ENCODE measurements at regions not wholly inside any gene's neighbourhood (a gene's known extent, or its start where the extent isn't known, plus 50 kb on each side); places are given as distances from the start of the nearest gene placed in this dataset.

GRCh38 chr9:117516676-117517632 lies 102.1 kb upstream of the ASTN2 start:
- no peaks in the 10 kb centered on the region for H3K4me1 ChIP-seq (ENCODE audit: control insufficient read depth in 1 of 2, insufficient read depth in 2 of 2, low read length in 2 of 2)
- H3K27me3 ChIP-seq (ENCODE audit: low read depth, low read length) = no peaks in the 10 kb centered on the region
- H3K36me3 ChIP-seq (ENCODE audit: control insufficient read depth in 1 of 2, insufficient read depth in 2 of 2, low read length in 2 of 2) = no peaks in the 10 kb centered on the region
- no peak overlapping the region for H3K4me3 ChIP-seq (ENCODE audit: low read depth in 1 of 2, low read length in 2 of 2)
- no peak overlapping the region for H3K27ac ChIP-seq (ENCODE audit: low read length)
- H3K9me3 ChIP-seq (ENCODE audit: control insufficient read depth in 1 of 2, low read length in 2 of 2) = no peaks in the 10 kb centered on the region

DNA sequence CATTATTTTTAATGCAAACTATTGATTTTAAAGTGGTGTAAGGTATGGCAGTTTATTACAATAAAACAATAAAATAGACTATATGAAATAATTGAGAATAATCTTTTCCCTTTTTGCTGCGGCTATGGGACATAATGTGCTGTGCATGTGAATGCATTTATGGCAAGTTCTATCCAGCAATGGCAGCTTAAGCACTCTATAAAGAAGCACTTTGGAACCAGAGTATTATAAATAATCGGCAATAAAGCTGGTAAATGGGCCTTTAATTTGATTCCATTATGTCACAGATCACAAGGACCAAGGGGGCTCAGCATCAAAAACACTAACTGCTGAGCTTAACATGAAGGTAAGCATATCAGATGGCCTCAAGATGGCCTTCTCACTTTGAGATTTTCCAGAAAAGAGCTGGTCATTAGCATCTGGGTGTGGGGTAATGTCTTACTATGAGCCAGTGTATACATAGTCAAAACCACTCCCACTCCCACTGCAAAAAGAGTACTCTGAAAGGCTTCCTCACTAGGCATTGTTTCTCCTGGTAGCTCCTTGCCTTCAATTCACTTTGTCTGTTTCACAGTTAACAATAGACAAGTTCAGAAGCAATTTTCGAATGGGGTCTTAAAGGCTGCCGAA lies 97.1 kb upstream of the ASTN2 start:
- Histone ChIP-seq H3K27me3 (ENCODE audit: low read depth, low read length) (no peaks in the 10 kb centered on the region), H3K36me3 (ENCODE audit: control insufficient read depth in 1 of 2, insufficient read depth in 2 of 2, low read length in 2 of 2) (no peaks in the 10 kb centered on the region), H3K27ac (ENCODE audit: low read length) (no peak overlapping the region), H3K4me1 (ENCODE audit: control insufficient read depth in 1 of 2, insufficient read depth in 2 of 2, low read length in 2 of 2) (no peaks in the 10 kb centered on the region), H3K4me3 (ENCODE audit: low read depth in 1 of 2, low read length in 2 of 2) (no peak overlapping the region), H3K9me3 (ENCODE audit: control insufficient read depth in 1 of 2, low read length in 2 of 2) (no peaks in the 10 kb centered on the region)

- Histone ChIP-seq H3K27ac (ENCODE audit: low read length) (no peak overlapping the region), H3K27me3 (ENCODE audit: low read depth, low read length) (no peaks in the 10 kb centered on the region), H3K36me3 (ENCODE audit: control insufficient read depth in 1 of 2, insufficient read depth in 2 of 2, low read length in 2 of 2) (no peaks in the 10 kb centered on the region), H3K9me3 (ENCODE audit: control insufficient read depth in 1 of 2, low read length in 2 of 2) (no peaks in the 10 kb centered on the region), H3K4me1 (ENCODE audit: control insufficient read depth in 1 of 2, insufficient read depth in 2 of 2, low read length in 2 of 2) (no peaks in the 10 kb centered on the region), H3K4me3 (ENCODE audit: low read depth in 1 of 2, low read length in 2 of 2) (no peak overlapping the region)
These were observed 81.5 kb upstream of the ASTN2 start for GRCh38 chr9:117496307-117496706.

DNA sequence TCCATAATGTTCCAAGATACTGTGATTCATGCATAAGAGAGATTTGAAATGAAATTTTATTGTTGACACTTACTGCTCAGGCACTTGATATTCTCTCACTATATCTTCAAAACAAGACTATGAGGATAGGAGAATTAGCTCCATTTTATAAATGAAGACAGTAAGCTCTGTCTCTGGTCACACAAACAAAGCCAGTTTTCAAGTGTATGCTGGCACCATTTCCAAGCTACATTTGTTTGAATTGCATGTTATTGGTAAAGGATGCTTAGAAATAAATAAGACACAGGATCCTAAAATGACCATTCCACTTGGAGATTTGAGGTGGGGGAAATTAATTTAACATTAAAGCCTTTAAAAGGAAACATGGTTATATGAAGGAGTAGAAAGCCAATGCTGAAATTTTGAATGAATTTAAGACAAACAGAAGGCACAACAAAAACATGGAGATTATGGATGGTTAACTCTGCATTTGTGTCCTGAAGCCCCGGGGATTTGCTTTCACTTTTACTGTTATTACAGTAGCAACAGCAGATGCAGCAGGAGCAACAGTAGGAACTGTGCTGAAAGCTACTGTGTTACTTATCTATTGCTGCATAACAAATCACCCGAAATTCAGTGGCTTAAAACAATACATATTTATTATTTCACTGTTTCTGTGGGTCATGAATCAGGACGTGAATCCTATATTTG lies 79.7 kb upstream of the ASTN2 start:
- peak overlapping the region; percentile 3 to 34 for H3K4me3 ChIP-seq (ENCODE audit: low read depth in 1 of 2, low read length in 2 of 2)
- no peaks in the 10 kb centered on the region for H3K9me3 ChIP-seq (ENCODE audit: control insufficient read depth in 1 of 2, low read length in 2 of 2)
- no peaks in the 10 kb centered on the region for H3K36me3 ChIP-seq (ENCODE audit: control insufficient read depth in 1 of 2, insufficient read depth in 2 of 2, low read length in 2 of 2)
- no peaks in the 10 kb centered on the region for H3K4me1 ChIP-seq (ENCODE audit: control insufficient read depth in 1 of 2, insufficient read depth in 2 of 2, low read length in 2 of 2)
- no peak overlapping the region for H3K27ac ChIP-seq (ENCODE audit: low read length)
- H3K27me3 ChIP-seq (ENCODE audit: low read depth, low read length) = no peaks in the 10 kb centered on the region

DNA sequence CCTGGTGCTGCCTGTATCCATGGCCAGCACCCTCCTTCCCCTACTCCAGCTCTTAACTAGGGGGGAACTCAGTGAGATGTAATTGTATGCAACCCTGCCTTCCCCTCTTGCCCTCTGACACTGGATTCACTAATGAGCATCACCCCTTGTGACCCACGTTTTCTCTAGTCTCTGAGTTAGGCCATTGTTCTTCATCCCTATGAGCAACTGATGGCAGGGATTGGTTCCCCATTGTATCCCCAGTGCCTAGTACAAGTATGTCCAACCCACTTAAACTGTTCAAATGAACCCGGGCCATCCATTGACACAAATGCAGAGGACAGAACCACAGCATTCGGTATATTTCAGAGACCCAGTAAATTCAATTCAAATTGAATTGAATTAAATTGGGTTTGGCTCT lies 77.6 kb upstream of the ASTN2 start:
- Histone ChIP-seq H3K9me3 (ENCODE audit: control insufficient read depth in 1 of 2, low read length in 2 of 2) (no peaks in the 10 kb centered on the region), H3K27me3 (ENCODE audit: low read depth, low read length) (no peaks in the 10 kb centered on the region), H3K4me3 (ENCODE audit: low read depth in 1 of 2, low read length in 2 of 2) (no peak overlapping the region), H3K27ac (ENCODE audit: low read length) (no peak overlapping the region), H3K36me3 (ENCODE audit: control insufficient read depth in 1 of 2, insufficient read depth in 2 of 2, low read length in 2 of 2) (no peaks in the 10 kb centered on the region), H3K4me1 (ENCODE audit: control insufficient read depth in 1 of 2, insufficient read depth in 2 of 2, low read length in 2 of 2) (no peaks in the 10 kb centered on the region)

GRCh38 chr9:117491491-117491890 lies 76.6 kb upstream of the ASTN2 start:
- no peaks in the 10 kb centered on the region for H3K4me1 ChIP-seq (ENCODE audit: control insufficient read depth in 1 of 2, insufficient read depth in 2 of 2, low read length in 2 of 2)
- no peak overlapping the region for H3K27ac ChIP-seq (ENCODE audit: low read length)
- no peaks in the 10 kb centered on the region for H3K27me3 ChIP-seq (ENCODE audit: low read depth, low read length)
- H3K4me3 ChIP-seq (ENCODE audit: low read depth in 1 of 2, low read length in 2 of 2) = no peak overlapping the region
- no peaks in the 10 kb centered on the region for H3K9me3 ChIP-seq (ENCODE audit: control insufficient read depth in 1 of 2, low read length in 2 of 2)
- H3K36me3 ChIP-seq (ENCODE audit: control insufficient read depth in 1 of 2, insufficient read depth in 2 of 2, low read length in 2 of 2) = no peaks in the 10 kb centered on the region

GRCh38 chr9:117490199-117490598 lies 75.3 kb upstream of the ASTN2 start:
- no peaks in the 10 kb centered on the region for H3K9me3 ChIP-seq (ENCODE audit: control insufficient read depth in 1 of 2, low read length in 2 of 2)
- no peaks in the 10 kb centered on the region for H3K36me3 ChIP-seq (ENCODE audit: control insufficient read depth in 1 of 2, insufficient read depth in 2 of 2, low read length in 2 of 2)
- H3K4me1 ChIP-seq (ENCODE audit: control insufficient read depth in 1 of 2, insufficient read depth in 2 of 2, low read length in 2 of 2) = no peaks in the 10 kb centered on the region
- H3K4me3 ChIP-seq (ENCODE audit: low read depth in 1 of 2, low read length in 2 of 2) = no peak overlapping the region
- no peak overlapping the region for H3K27ac ChIP-seq (ENCODE audit: low read length)
- no peaks in the 10 kb centered on the region for H3K27me3 ChIP-seq (ENCODE audit: low read depth, low read length)

- Histone ChIP-seq H3K27me3 (ENCODE audit: low read depth, low read length) (no peaks in the 10 kb centered on the region), H3K4me3 (ENCODE audit: low read depth in 1 of 2, low read length in 2 of 2) (no peak overlapping the region), H3K36me3 (ENCODE audit: control insufficient read depth in 1 of 2, insufficient read depth in 2 of 2, low read length in 2 of 2) (no peaks in the 10 kb centered on the region), H3K27ac (ENCODE audit: low read length) (no peak overlapping the region), H3K4me1 (ENCODE audit: control insufficient read depth in 1 of 2, insufficient read depth in 2 of 2, low read length in 2 of 2) (no peaks in the 10 kb centered on the region), H3K9me3 (ENCODE audit: control insufficient read depth in 1 of 2, low read length in 2 of 2) (no peaks in the 10 kb centered on the region)
These were observed 73.8 kb upstream of the ASTN2 start for GRCh38 chr9:117488659-117489058.

GRCh38 chr9:117487555-117488175 lies 72.8 kb upstream of the ASTN2 start:
- Histone ChIP-seq H3K4me3 (ENCODE audit: low read depth in 1 of 2, low read length in 2 of 2) (peak overlapping the region in 1 of 2 donors; percentile 28), H3K36me3 (ENCODE audit: control insufficient read depth in 1 of 2, insufficient read depth in 2 of 2, low read length in 2 of 2) (no peaks in the 10 kb centered on the region), H3K9me3 (ENCODE audit: control insufficient read depth in 1 of 2, low read length in 2 of 2) (no peaks in the 10 kb centered on the region), H3K27ac (ENCODE audit: low read length) (no peak overlapping the region), H3K4me1 (ENCODE audit: control insufficient read depth in 1 of 2, insufficient read depth in 2 of 2, low read length in 2 of 2) (no peaks in the 10 kb centered on the region), H3K27me3 (ENCODE audit: low read depth, low read length) (no peaks in the 10 kb centered on the region)

DNA sequence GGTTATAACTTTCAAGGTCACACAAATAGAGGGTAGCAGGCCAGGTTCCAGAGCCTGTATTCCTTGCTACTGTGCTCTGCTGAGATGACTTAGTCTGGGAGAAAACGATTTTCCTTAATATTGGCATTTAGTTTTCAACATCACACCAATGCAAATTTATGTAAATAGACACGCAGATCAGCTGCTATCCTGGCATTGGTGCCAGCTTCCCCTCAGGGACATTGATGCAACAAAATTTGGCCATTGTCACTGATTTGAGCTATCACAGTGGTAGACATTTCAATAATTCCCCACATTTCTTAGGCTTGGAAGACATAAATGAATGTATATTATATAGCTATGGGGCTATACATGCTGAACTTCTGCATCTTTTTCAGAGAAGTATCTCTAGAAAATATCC lies 71.6 kb upstream of the ASTN2 start:
- H3K27ac ChIP-seq (ENCODE audit: low read length) = no peak overlapping the region
- H3K9me3 ChIP-seq (ENCODE audit: control insufficient read depth in 1 of 2, low read length in 2 of 2) = no peaks in the 10 kb centered on the region
- no peaks in the 10 kb centered on the region for H3K4me1 ChIP-seq (ENCODE audit: control insufficient read depth in 1 of 2, insufficient read depth in 2 of 2, low read length in 2 of 2)
- H3K4me3 ChIP-seq (ENCODE audit: low read depth in 1 of 2, low read length in 2 of 2) = no peak overlapping the region
- H3K27me3 ChIP-seq (ENCODE audit: low read depth, low read length) = no peaks in the 10 kb centered on the region
- H3K36me3 ChIP-seq (ENCODE audit: control insufficient read depth in 1 of 2, insufficient read depth in 2 of 2, low read length in 2 of 2) = no peaks in the 10 kb centered on the region

DNA sequence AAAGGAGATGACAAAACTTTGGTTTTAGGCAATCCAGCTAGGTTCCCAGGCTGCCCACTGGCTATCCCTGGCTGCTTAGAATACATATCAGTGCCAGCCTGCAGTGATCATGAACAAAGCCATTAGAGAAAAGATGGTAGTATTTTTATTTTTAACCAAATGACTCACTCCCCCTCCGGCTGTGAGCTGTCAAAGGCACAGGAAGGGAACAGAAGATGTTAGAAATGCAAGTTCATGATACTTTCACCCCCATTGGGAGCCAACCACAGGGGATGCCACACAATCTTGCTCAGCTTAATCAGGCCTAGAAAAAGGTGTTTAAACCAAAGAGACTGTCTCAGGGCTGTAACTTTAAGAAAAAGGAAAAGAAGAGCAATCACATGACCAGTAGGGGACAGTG lies 70.3 kb upstream of the ASTN2 start:
- H3K9me3 ChIP-seq (ENCODE audit: control insufficient read depth in 1 of 2, low read length in 2 of 2) = no peaks in the 10 kb centered on the region
- no peaks in the 10 kb centered on the region for H3K36me3 ChIP-seq (ENCODE audit: control insufficient read depth in 1 of 2, insufficient read depth in 2 of 2, low read length in 2 of 2)
- H3K27me3 ChIP-seq (ENCODE audit: low read depth, low read length) = no peaks in the 10 kb centered on the region
- H3K4me3 ChIP-seq (ENCODE audit: low read depth in 1 of 2, low read length in 2 of 2) = no peak overlapping the region
- no peaks in the 10 kb centered on the region for H3K4me1 ChIP-seq (ENCODE audit: control insufficient read depth in 1 of 2, insufficient read depth in 2 of 2, low read length in 2 of 2)
- no peak overlapping the region for H3K27ac ChIP-seq (ENCODE audit: low read length)
